ENCODE measurements at regions not wholly inside any gene's neighbourhood (a gene's known extent, or its start where the extent isn't known, plus 50 kb on each side); places are given as distances from the start of the nearest gene placed in this dataset.

- TF ChIP-seq POLR2AphosphoS5 (IDR thresholded peaks at IDR 0.05), result no peak
- no peak for TF ChIP-seq CTCF (IDR thresholded peaks at IDR 0.05)
- no peak for TF ChIP-seq POLR2A (IDR thresholded peaks at IDR 0.05)
Observed at GRCh38 chr20:60147004-60147403, 188.8 kb downstream of the CDH26 start.

All from stomach (tissue), 4 donors.